GM10248 (cell line): ENCODE measurements at regions not wholly inside any gene's neighbourhood (a gene's known extent, or its start where the extent isn't known, plus 50 kb on each side); places are given as distances from the start of the nearest gene placed in this dataset.

ENCODE experiments used
- CTCF ChIA-PET: fragments of 300-600 bp; sonication (Branson Sonifier 250); formaldehyde crosslinking; extraction: SDS; loops from one replicate; lab custom pipeline; 2021; ENCODE audit warnings: antibody characterized with exemption; lab: Yijun Ruan, JAX
- POLR2A ChIA-PET: fragments of 350-650 bp; sonication (Branson Sonifier 250); formaldehyde crosslinking; extraction: SDS; loops from one replicate; lab custom pipeline; 2020; ENCODE audit warnings: antibody characterized with exemption; lab: Yijun Ruan, JAX
- DNase-seq: peaks from one replicate; pipeline ENCODE4 v3.0.0; 2012; ENCODE audit errors: extremely low spot score
- CTCF ChIP-seq: IDR thresholded peaks from 2 replicates; pipeline ENCODE4 v1.5.1; 2012; ENCODE audit warnings: mild to moderate bottlenecking, low read depth; ENCODE audit errors: extremely low read depth, missing control alignments, control extremely low read depth

GRCh38 chr16:61579195-61579594 is 457.0 kb downstream of the CDH8 start:
- CTCF ChIA-PET = interaction anchor here (1.0 kb wide), 1 partner anchor 19 kb away, joined by 3 read pairs; no protein-coding TSS in a partner anchor

GRCh38 chr16:61576476-61576875 is 459.8 kb downstream of the CDH8 start:
- DNase-seq = no peak
- ChIA-PET POLR2A (no interaction called here), CTCF (no interaction called here)
- TF ChIP-seq CTCF = no peak

More at GRCh38 chr16:61579195-61579594, 457.0 kb downstream of the CDH8 start:
- no peak for DNase-seq
- no peak for TF ChIP-seq CTCF
- POLR2A ChIA-PET = no interaction called here

- DNase-seq = no peak
- ChIA-PET POLR2A (no interaction called here), CTCF (no interaction called here)
- TF ChIP-seq CTCF = no peak
These were observed 460.6 kb downstream of the CDH8 start for GRCh38 chr16:61575617-61576016.

- no peak for TF ChIP-seq CTCF
- no peak for DNase-seq
- ChIA-PET POLR2A (no interaction called here), CTCF (interaction anchor here (1.2 kb wide), 1 partner anchor 10 kb away, joined by 3 read pairs; no protein-coding TSS in a partner anchor)
These were observed 467.2 kb downstream of the CDH8 start for GRCh38 chr16:61569028-61569427.

GRCh38 chr16:61564716-61565115 is 471.5 kb downstream of the CDH8 start:
- ChIA-PET CTCF (no interaction called here), POLR2A (no interaction called here)
- DNase-seq = no peak
- TF ChIP-seq CTCF = no peak

- DNase-seq = no peak
- CTCF ChIA-PET = no interaction called here
- POLR2A ChIA-PET = no interaction called here
- TF ChIP-seq CTCF = no peak
These were observed 480.4 kb downstream of the CDH8 start for GRCh38 chr16:61555718-61556441.
